Mucosa of stomach (tissue), 1 donor: ENCODE measurements at regions not wholly inside any gene's neighbourhood (a gene's known extent, or its start where the extent isn't known, plus 50 kb on each side); places are given as distances from the start of the nearest gene placed in this dataset.

Source experiments
- H3K27me3 ChIP-seq: one replicate; pipeline ENCODE4 v1.7.0; 2013; ENCODE audit warnings: mild to moderate bottlenecking, low read length; ENCODE audit not compliant: control insufficient read depth, insufficient read depth
- H3K36me3 ChIP-seq: one replicate; pipeline ENCODE4 v1.7.0; 2013; ENCODE audit warnings: low read length; ENCODE audit not compliant: control insufficient read depth, insufficient read depth
- H3K4me1 ChIP-seq: one replicate; pipeline ENCODE4 v1.7.0; 2013; ENCODE audit warnings: mild to moderate bottlenecking, low read length; ENCODE audit not compliant: control insufficient read depth, insufficient read depth
- H3K4me3 ChIP-seq: one replicate; pipeline ENCODE4 v1.7.0; 2013; ENCODE audit warnings: low read length
- H3K9ac ChIP-seq: one replicate; pipeline ENCODE4 v1.7.0; 2013; ENCODE audit warnings: mild to moderate bottlenecking, low read length, moderate library complexity
- H3K9me3 ChIP-seq: one replicate; pipeline ENCODE4 v1.7.0; 2013; ENCODE audit warnings: mild to moderate bottlenecking, low read length, moderate library complexity; ENCODE audit not compliant: control insufficient read depth
- donor health status: Pancreatic carcinoma.

- Histone ChIP-seq H3K4me3 (no peak overlapping the region), H3K4me1 (peaks cover 5% of the 10 kb centered on the region), H3K27me3 (no peaks in the 10 kb centered on the region), H3K9ac (no peak overlapping the region), H3K36me3 (no peaks in the 10 kb centered on the region), H3K9me3 (no peaks in the 10 kb centered on the region)
Observed at GRCh38 chr3:9301091-9301490, 51.6 kb upstream of the SRGAP3 start.

DNA sequence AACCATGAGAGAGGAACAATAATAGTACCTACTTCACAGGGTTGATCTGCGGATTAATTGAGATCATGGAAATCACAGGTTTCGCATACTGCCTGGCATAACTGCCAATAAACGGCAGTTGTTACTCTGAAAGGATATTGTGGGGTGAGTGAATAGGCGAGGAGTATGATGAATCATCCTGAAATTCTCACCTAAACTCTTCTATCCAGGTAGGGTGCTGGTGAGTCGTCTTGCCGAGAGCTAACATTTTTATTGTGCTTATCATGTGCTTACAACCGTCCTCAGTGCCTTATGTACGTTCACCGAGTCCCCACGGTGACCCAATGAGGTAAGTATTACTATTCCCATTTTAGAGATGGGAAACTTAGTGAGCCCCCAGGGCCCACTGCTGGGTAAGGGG lies 52.4 kb upstream of the SRGAP3 start:
- Histone ChIP-seq H3K9ac (no peak overlapping the region), H3K4me1 (peaks cover 5% of the 10 kb centered on the region), H3K36me3 (no peaks in the 10 kb centered on the region), H3K27me3 (no peaks in the 10 kb centered on the region), H3K4me3 (no peak overlapping the region), H3K9me3 (no peaks in the 10 kb centered on the region)

- H3K9ac ChIP-seq = peak overlapping the region; percentile 4
- H3K4me3 ChIP-seq = no peak overlapping the region
Observed at GRCh38 chr3:9302425-9303181, 53.2 kb upstream of the SRGAP3 start.

DNA sequence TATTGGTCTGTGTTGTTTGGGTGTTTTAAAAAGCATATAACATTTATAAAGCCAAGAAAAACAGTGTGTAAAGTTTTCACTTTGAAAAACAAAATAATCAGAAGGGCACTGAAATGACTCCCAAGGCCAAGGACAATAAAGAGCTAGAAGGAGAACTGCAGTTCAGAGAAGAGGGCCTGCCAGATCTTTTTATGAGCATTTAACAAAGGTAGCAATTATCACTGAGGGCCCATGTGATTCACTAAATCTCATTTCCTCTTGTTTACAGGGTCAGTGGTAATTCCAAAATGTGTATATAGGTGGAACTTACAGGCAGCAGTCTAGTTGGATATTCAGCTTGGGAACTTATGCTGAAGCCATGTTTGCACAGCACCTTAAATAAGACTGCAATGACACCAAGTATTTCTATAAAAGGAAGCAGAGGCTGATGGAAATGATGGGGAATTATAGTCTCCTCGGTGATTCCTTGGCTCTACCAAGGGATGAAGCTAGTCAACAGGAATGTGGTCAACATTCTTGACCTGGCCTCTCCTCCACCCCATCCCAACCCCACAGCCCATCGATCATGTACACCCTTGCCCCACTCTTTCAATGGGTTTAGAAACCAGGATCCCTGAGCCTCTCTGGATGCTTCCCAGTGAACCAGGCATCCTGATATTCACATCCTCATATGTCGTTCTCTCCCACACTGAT lies 54.4 kb upstream of the THUMPD3 start:
- Histone ChIP-seq H3K4me3 (no peak overlapping the region), H3K27me3 (no peaks in the 10 kb centered on the region), H3K9ac (no peak overlapping the region), H3K4me1 (no peaks in the 10 kb centered on the region), H3K36me3 (no peaks in the 10 kb centered on the region), H3K9me3 (no peaks in the 10 kb centered on the region)

More at GRCh38 chr3:9302425-9303181, 53.2 kb upstream of the SRGAP3 start:
- H3K9me3 ChIP-seq = no peaks in the 10 kb centered on the region
- H3K27me3 ChIP-seq = no peaks in the 10 kb centered on the region
- peaks cover 5% of the 10 kb centered on the region for H3K4me1 ChIP-seq
- no peaks in the 10 kb centered on the region for H3K36me3 ChIP-seq

GRCh38 chr3:9310043-9310442 lies 52.8 kb upstream of the THUMPD3 start:
- H3K27me3 ChIP-seq = no peaks in the 10 kb centered on the region

GRCh38 chr3:9311228-9311627 lies 51.6 kb upstream of the THUMPD3 start:
- Histone ChIP-seq H3K9me3 (no peaks in the 10 kb centered on the region), H3K4me1 (no peaks in the 10 kb centered on the region), H3K9ac (no peak overlapping the region), H3K4me3 (no peak overlapping the region), H3K36me3 (no peaks in the 10 kb centered on the region), H3K27me3 (no peaks in the 10 kb centered on the region)

More at GRCh38 chr3:9310043-9310442, 52.8 kb upstream of the THUMPD3 start:
- Histone ChIP-seq H3K36me3 (no peaks in the 10 kb centered on the region), H3K9me3 (no peaks in the 10 kb centered on the region), H3K9ac (no peak overlapping the region), H3K4me3 (no peak overlapping the region), H3K4me1 (no peaks in the 10 kb centered on the region)
